Heart right ventricle (tissue), 16 donors: ENCODE measurements at regions not wholly inside any gene's neighbourhood (a gene's known extent, or its start where the extent isn't known, plus 50 kb on each side); places are given as distances from the start of the nearest gene placed in this dataset.

Source experiments
- ATAC-seq, 8 donors: fragments of 200-7000 bp; cut with Tn5 transposase; one replicate each; pipeline ENCODE4 v1.9.1; 2020; ENCODE audit warnings: mild to moderate bottlenecking in 8 of 8, moderate library complexity in 8 of 8, moderate number of reproducible peaks in 1 of 8
- DNase-seq, 2 donors: peaks; one replicate each; pipeline ENCODE4 v3.0.0-alpha.2; 2020
- H3K27ac ChIP-seq, 10 donors: fragments of 200-600 bp; sonication (generic) in 2 of 10; one replicate each; pipeline versions ENCODE4 v1.5.0 to v1.8.0; 2020 to 2022; ENCODE audit warnings: mild to moderate bottlenecking in 3 of 10
- H3K27me3 ChIP-seq, 7 donors: fragments of 200-600 bp; one replicate each; pipeline ENCODE4 v1.8.0; 2021 to 2022; ENCODE audit warnings: mild to moderate bottlenecking in 2 of 7
- H3K36me3 ChIP-seq, 9 donors: fragments of 200-600 bp; sonication (generic) in 1 of 9; one replicate each; pipeline versions ENCODE4 v1.5.0 to v1.8.0; 2020 to 2022; ENCODE audit warnings: mild to moderate bottlenecking in 2 of 9
- H3K4me1 ChIP-seq, 9 donors: fragments of 200-600 bp; sonication (generic) in 1 of 9; one replicate each; pipeline versions ENCODE4 v1.5.0 to v1.8.0; 2020 to 2022; ENCODE audit warnings: mild to moderate bottlenecking in 4 of 9
- H3K4me3 ChIP-seq, 10 donors: fragments of 200-600 bp; sonication (generic) in 2 of 10; one replicate each; pipeline versions ENCODE4 v1.5.0 to v1.8.0; 2020 to 2022; ENCODE audit warnings: mild to moderate bottlenecking in 7 of 10, moderate library complexity in 2 of 10
- H3K9me3 ChIP-seq, 11 donors: fragments of 200-600 bp in 10 of 11; sonication (generic) in 2 of 11; one replicate each; pipeline versions ENCODE4 v1.5.0 to v1.8.0; 2013 to 2022; ENCODE audit warnings: mild to moderate bottlenecking in 2 of 11, control low read depth in 1 of 11, moderate library complexity in 1 of 11
- WGBS, 2 donors: extraction: QIAGEN DNeasy Blood & Tissue Kit; methylation state at CpG; one replicate each; pipeline ENCODE4 v1.1.7; 2013; ENCODE audit warnings: inconsistent platforms in 1 of 2; 5-methylcytosine and 5-hydroxymethylcytosine counted together
- intact Hi-C, 10 donors: fragments of 100-400 bp; cut with DNase I; formaldehyde crosslinking; loops; one replicate each; pipeline versions ENCODE4 v1.11.1 to v1.14.2; 2022
- TF ChIP-seq, protein P1 (sequence below), 9 donors: fragments of 200-600 bp; sonication (generic) in 2 of 9; IDR thresholded peaks; one replicate each; pipeline versions ENCODE4 v1.5.0 to v1.8.0; 2021 to 2022; ENCODE audit warnings: antibody characterized with exemption in 9 of 9, mild to moderate bottlenecking in 5 of 9, moderate library complexity in 1 of 9
- donor health status: Arrhythmogenic right ventricular cardiomyopathy.
- donor health status: ischemic (EF 13 %, LVEDD 7.1; RV severe dilation, severe dysfunction).
- donor health status: healthy with polysubstance abuse.
- donor health status: DM: no; HTN: yes; CAD: no.
- donor health status: DM: no; HTN: no; CAD: no.
- donor health status: ischemic (EF 25% LVEDD 6.9; RV normal size, moderate dysfunction).
- donor health status: ischemic (EF 25% LVEDD 5.7; RV mildly dilated, moderate dysfunction).
- donor health status: healthy.
- donor health status: DM: yes; HTN: yes; CAD: no.
- donor health status: Ischemic cardiomyopathy.
- donor health status: ischemic (EF 35%, LVEDD 5.7; RV mildly dilated, moderate dysfunction).
- donor health status: nonischemic (EF 11% LVEDD 7.7; RV severe dilation, severe dysfunction).
- donor health status: DM: yes; HTN: yes; CAD: no.
- donor health status: PGD.
- donor health status: ischemic (EF 29% LVEDD 5.4; RV normal size, mild dysfunction).
- donor health status: nonischemic (EF 23%, LVEDD 6.1; RV moderate dilation, normal function).

GRCh38 chr3:190209533-190209932 is 88.8 kb upstream of the P3H2 start:
- intact Hi-C loops, result loop anchor here in 2 of 10 donors (5.0 kb wide), 2 partner anchors 247 to 833 kb away; no protein-coding TSS in a partner anchor
- Histone ChIP-seq H3K27ac (no peak overlapping the region), H3K4me1 (no peaks in the 10 kb centered on the region), H3K4me3 (no peak overlapping the region), H3K36me3 (no peaks in the 10 kb centered on the region), H3K27me3 (no peaks in the 10 kb centered on the region), H3K9me3 (peaks cover 0 to 14% (median 0%) of the 10 kb centered on the region in 11 donors)
- WGBS, 2 donors, result 42 to 46% methylated on average over 1 of the region's 1 CpG
- ATAC-seq, result no peak
- TF ChIP-seq, protein P1, sequence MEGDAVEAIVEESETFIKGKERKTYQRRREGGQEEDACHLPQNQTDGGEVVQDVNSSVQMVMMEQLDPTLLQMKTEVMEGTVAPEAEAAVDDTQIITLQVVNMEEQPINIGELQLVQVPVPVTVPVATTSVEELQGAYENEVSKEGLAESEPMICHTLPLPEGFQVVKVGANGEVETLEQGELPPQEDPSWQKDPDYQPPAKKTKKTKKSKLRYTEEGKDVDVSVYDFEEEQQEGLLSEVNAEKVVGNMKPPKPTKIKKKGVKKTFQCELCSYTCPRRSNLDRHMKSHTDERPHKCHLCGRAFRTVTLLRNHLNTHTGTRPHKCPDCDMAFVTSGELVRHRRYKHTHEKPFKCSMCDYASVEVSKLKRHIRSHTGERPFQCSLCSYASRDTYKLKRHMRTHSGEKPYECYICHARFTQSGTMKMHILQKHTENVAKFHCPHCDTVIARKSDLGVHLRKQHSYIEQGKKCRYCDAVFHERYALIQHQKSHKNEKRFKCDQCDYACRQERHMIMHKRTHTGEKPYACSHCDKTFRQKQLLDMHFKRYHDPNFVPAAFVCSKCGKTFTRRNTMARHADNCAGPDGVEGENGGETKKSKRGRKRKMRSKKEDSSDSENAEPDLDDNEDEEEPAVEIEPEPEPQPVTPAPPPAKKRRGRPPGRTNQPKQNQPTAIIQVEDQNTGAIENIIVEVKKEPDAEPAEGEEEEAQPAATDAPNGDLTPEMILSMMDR (IDR thresholded peaks at IDR 0.05), result no peak
- no peak for DNase-seq

DNA sequence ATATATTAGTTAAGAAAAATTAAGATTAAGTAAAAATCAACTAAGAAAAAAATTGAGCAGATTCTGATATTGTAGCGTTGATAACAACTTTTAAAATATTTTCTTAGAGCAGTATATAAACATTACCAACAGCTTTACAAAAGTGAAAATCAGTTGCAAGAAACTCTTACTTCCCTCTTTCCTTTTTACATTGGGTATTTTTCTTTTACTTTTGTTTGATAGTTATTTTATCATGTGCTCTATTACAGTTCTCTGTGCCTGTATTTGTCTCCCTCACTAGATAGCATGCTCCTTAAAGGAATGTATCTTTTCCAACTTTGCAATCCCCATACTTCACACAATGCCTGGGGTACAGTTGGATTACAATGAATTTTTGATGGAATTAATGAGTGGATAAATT is 87.5 kb upstream of the P3H2 start:
- Histone ChIP-seq H3K4me1 (no peaks in the 10 kb centered on the region), H3K27ac (no peak overlapping the region), H3K4me3 (no peak overlapping the region), H3K36me3 (no peaks in the 10 kb centered on the region), H3K27me3 (no peaks in the 10 kb centered on the region), H3K9me3 (peaks cover 0 to 8% (median 0%) of the 10 kb centered on the region in 11 donors)
- DNase-seq, result no peak
- ATAC-seq, result no peak
- WGBS, 2 donors, result 96 to 99% methylated on average over 1 of the region's 1 CpG
- intact Hi-C loops, result loop anchor here in 2 of 10 donors (5.0 kb wide), 2 partner anchors 246 to 834 kb away; no protein-coding TSS in a partner anchor
- TF ChIP-seq, protein P1 (IDR thresholded peaks at IDR 0.05), result no peak

DNA sequence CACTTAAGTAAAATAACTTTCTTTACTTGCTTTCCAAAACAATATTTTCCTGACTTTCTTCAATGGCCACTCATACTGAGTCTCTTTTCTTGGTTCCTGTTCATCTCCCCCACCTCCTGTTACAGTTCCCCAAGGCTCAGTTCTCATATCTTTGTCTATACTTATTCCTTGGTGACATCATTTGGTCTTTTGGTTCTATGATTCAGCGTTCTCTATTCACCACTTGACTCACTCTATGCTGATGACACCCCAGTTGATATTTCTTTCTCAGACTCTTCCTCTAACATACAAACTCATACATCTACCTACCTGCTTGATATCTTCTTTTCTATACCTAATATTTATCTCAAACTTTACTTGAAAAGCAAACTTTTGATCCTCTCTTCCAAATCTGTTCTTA is 85.0 kb upstream of the P3H2 start:
- H3K27me3 ChIP-seq, result no peaks in the 10 kb centered on the region
- H3K4me3 ChIP-seq, result no peak overlapping the region
- peaks cover 0 to 10% (median 0%) of the 10 kb centered on the region in 9 donors for H3K4me1 ChIP-seq
- intact Hi-C loops, result loop anchor here in 2 of 10 donors (5.0 kb wide), 2 partner anchors 243 to 837 kb away; no protein-coding TSS in a partner anchor
- H3K9me3 ChIP-seq, result no peaks in the 10 kb centered on the region
- H3K27ac ChIP-seq, result no peak overlapping the region
- no peaks in the 10 kb centered on the region for H3K36me3 ChIP-seq
- 46 to 65% methylated on average over 1 of the region's 1 CpG for WGBS, 2 donors
- DNase-seq, result no peak
- TF ChIP-seq, protein P1 (IDR thresholded peaks at IDR 0.05), result no peak
- no peak for ATAC-seq

- intact Hi-C loops, result loop anchor here in 6 of 10 donors (5.0 kb wide), 2 partner anchors 182 to 242 kb away; no protein-coding TSS in a partner anchor
- Histone ChIP-seq H3K27me3 (no peaks in the 10 kb centered on the region), H3K9me3 (no peaks in the 10 kb centered on the region), H3K4me3 (no peak overlapping the region), H3K4me1 (peaks cover 0 to 10% (median 0%) of the 10 kb centered on the region in 9 donors), H3K27ac (no peak overlapping the region), H3K36me3 (no peaks in the 10 kb centered on the region)
- ATAC-seq (no peak), DNase-seq (no peak)
- WGBS, 2 donors, result 90 to 93% methylated on average over 3 of the region's 3 CpGs
- TF ChIP-seq, protein P1 (IDR thresholded peaks at IDR 0.05), result no peak
Measured at GRCh38 chr3:190204200-190204599, 83.5 kb upstream of the P3H2 start.
